Sigmoid colon (tissue), 4 donors: ENCODE measurements at regions not wholly inside any gene's neighbourhood (a gene's known extent, or its start where the extent isn't known, plus 50 kb on each side); places are given as distances from the start of the nearest gene placed in this dataset.

Source experiments
- EP300 ChIP-seq, 4 donors: sonication (generic); formaldehyde crosslinking; IDR thresholded peaks; one replicate each; pipeline ENCODE4 v1.6.1; 2017; ENCODE audit warnings: antibody characterized with exemption in 4 of 4
- POLR2A ChIP-seq, 2 donors: fragments of 450-650 bp; IDR thresholded peaks; one replicate each; pipeline ENCODE4 v1.6.1; 2016; ENCODE audit warnings: antibody characterized with exemption in 2 of 2, mild to moderate bottlenecking in 2 of 2, moderate library complexity in 2 of 2
- POLR2AphosphoS5 ChIP-seq, 4 donors: sonication (generic); formaldehyde crosslinking; IDR thresholded peaks; one replicate each; pipeline ENCODE4 v1.6.1; 2017; ENCODE audit warnings: antibody characterized with exemption in 4 of 4
- TF ChIP-seq, protein P1 (sequence below), 4 experiments: fragments of 450-650 bp in 3 of 4; fragments of 200-600 bp in 1 of 4; IDR thresholded peaks; one replicate each; pipeline ENCODE4 v1.5.1; 2016 to 2019; ENCODE audit warnings: antibody characterized with exemption in 4 of 4, mild to moderate bottlenecking in 3 of 4, moderate library complexity in 2 of 4

DNA sequence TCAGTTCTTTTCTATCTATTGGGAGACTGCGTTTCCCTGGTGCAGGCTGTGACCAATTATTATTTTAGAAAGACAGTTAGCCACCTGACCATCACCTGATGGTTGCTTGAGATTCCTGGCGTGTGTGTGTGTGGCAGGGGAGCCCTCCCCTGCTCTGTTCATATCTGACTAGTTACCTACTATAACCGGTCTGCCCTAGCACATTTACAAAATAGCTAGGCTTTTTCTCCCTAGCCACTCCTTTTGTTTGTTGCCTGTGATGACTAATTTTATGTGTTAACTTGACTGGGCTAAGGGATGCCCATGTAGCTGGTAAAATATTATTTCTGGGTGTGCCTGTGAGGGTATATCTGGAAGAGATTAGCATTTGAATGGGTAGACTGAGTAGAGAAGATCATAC is 76.9 kb downstream of the OLFM4 start:
- TF ChIP-seq, protein P1, sequence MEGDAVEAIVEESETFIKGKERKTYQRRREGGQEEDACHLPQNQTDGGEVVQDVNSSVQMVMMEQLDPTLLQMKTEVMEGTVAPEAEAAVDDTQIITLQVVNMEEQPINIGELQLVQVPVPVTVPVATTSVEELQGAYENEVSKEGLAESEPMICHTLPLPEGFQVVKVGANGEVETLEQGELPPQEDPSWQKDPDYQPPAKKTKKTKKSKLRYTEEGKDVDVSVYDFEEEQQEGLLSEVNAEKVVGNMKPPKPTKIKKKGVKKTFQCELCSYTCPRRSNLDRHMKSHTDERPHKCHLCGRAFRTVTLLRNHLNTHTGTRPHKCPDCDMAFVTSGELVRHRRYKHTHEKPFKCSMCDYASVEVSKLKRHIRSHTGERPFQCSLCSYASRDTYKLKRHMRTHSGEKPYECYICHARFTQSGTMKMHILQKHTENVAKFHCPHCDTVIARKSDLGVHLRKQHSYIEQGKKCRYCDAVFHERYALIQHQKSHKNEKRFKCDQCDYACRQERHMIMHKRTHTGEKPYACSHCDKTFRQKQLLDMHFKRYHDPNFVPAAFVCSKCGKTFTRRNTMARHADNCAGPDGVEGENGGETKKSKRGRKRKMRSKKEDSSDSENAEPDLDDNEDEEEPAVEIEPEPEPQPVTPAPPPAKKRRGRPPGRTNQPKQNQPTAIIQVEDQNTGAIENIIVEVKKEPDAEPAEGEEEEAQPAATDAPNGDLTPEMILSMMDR (IDR thresholded peaks at IDR 0.05): no peak
- TF ChIP-seq EP300 (IDR thresholded peaks at IDR 0.05) (no peak), POLR2A (IDR thresholded peaks at IDR 0.05) (no peak), POLR2AphosphoS5 (IDR thresholded peaks at IDR 0.05) (no peak)
